Loucy (cell line): ENCODE measurements at regions not wholly inside any gene's neighbourhood (a gene's known extent, or its start where the extent isn't known, plus 50 kb on each side); places are given as distances from the start of the nearest gene placed in this dataset.

Experiments used
- H2AFZ ChIP-seq: fragments of 200-600 bp; sonication (generic); 2 replicates; pipeline ENCODE4 v1.6.0; 2016; ENCODE audit warnings: antibody characterized with exemption, mild to moderate bottlenecking, low read length, moderate library complexity
- H3F3A ChIP-seq: fragments of 200-600 bp; 2 replicates; pipeline ENCODE4 v1.6.0; 2016; ENCODE audit warnings: antibody characterized with exemption, low read depth, mild to moderate bottlenecking
- H3K27me3 ChIP-seq: fragments of 200-600 bp; sonication (generic); 2 replicates; pipeline ENCODE4 v1.6.1; 2014; ENCODE audit warnings: low read length, mild to moderate bottlenecking; ENCODE audit not compliant: insufficient read depth, poor library complexity, severe bottlenecking
- H3K36me3 ChIP-seq: fragments of 200-600 bp; sonication (generic); 2 replicates; pipeline ENCODE4 v1.6.1; 2016; ENCODE audit warnings: low read length; ENCODE audit not compliant: insufficient read depth
- H3K4me1 ChIP-seq: fragments of 200-600 bp; sonication (generic); 2 replicates; pipeline ENCODE4 v1.5.1; 2014; ENCODE audit warnings: low read length, mild to moderate bottlenecking; ENCODE audit not compliant: insufficient read depth, poor library complexity, severe bottlenecking
- H3K4me2 ChIP-seq: fragments of 200-600 bp; sonication (generic); 2 replicates; pipeline ENCODE4 v1.6.0; 2014; ENCODE audit warnings: antibody characterized with exemption, low read length, low read depth, mild to moderate bottlenecking; ENCODE audit not compliant: poor library complexity, severe bottlenecking
- H3K4me3 ChIP-seq: fragments of 200-600 bp; sonication (generic); 2 replicates; pipeline ENCODE4 v1.5.1; 2014; ENCODE audit warnings: low read length, mild to moderate bottlenecking, mixed read lengths; ENCODE audit not compliant: poor library complexity, severe bottlenecking
- H3K79me2 ChIP-seq: fragments of 200-600 bp; sonication (generic); 2 replicates; pipeline ENCODE4 v1.6.1; 2014; ENCODE audit warnings: low read length; ENCODE audit not compliant: insufficient read depth
- H3K9ac ChIP-seq: fragments of 200-600 bp; sonication (generic); 2 replicates; pipeline ENCODE4 v1.6.0; 2014; ENCODE audit warnings: mild to moderate bottlenecking, low read depth, low read length, moderate library complexity; ENCODE audit not compliant: poor library complexity, severe bottlenecking
- H3K9me2 ChIP-seq: fragments of 200-600 bp; sonication (generic); replicated peaks from 2 replicates; pipeline ENCODE4 v1.6.1; 2016; ENCODE audit warnings: low read depth, low read length, mixed read lengths
- H3K9me3 ChIP-seq: fragments of 200-600 bp; sonication (generic); 2 replicates; pipeline ENCODE4 v1.6.1; 2014; ENCODE audit warnings: mild to moderate bottlenecking, antibody characterized with exemption, low read length, low read depth; ENCODE audit not compliant: insufficient read depth
- H4K20me1 ChIP-seq: fragments of 200-600 bp; sonication (generic); 2 replicates; pipeline ENCODE4 v1.6.0; 2014; ENCODE audit warnings: antibody characterized with exemption, low read length, mild to moderate bottlenecking; ENCODE audit not compliant: insufficient read depth, poor library complexity, severe bottlenecking
- CTCF ChIP-seq: fragments of 200-600 bp; sonication (generic); conservative IDR thresholded peaks from 2 replicates; pipeline ENCODE4 v1.5.1; 2014; ENCODE audit warnings: mild to moderate bottlenecking, antibody characterized with exemption, low read length
- EZH2phosphoT487 ChIP-seq: fragments of 200-600 bp; IDR thresholded peaks from 2 replicates; pipeline ENCODE4 v1.6.1; 2018; ENCODE audit warnings: antibody characterized with exemption, mild to moderate bottlenecking, moderate library complexity, borderline replicate concordance

GRCh38 chr6:10180138-10181074 lies 234.5 kb downstream of the TFAP2A start:
- TF ChIP-seq EZH2phosphoT487 (no peak), CTCF (no peak)
- H2AFZ ChIP-seq, result no peak overlapping the region
- H3K4me1 ChIP-seq, result no peaks in the 10 kb centered on the region
- no peak overlapping the region for H3K4me2 ChIP-seq
- H3K79me2 ChIP-seq, result no peaks in the 10 kb centered on the region
- no peaks in the 10 kb centered on the region for H3K36me3 ChIP-seq
- no peaks in the 10 kb centered on the region for H3F3A ChIP-seq
- no peak overlapping the region for H3K9ac ChIP-seq
- no peaks in the 10 kb centered on the region for H4K20me1 ChIP-seq
- H3K4me3 ChIP-seq, result no peak overlapping the region
- no peaks in the 10 kb centered on the region for H3K9me2 ChIP-seq
- H3K27me3 ChIP-seq, result no peaks in the 10 kb centered on the region
- no peaks in the 10 kb centered on the region for H3K9me3 ChIP-seq

GRCh38 chr6:10177704-10178103 lies 237.2 kb downstream of the TFAP2A start:
- no peaks in the 10 kb centered on the region for H4K20me1 ChIP-seq
- no peaks in the 10 kb centered on the region for H3K27me3 ChIP-seq
- H3K4me3 ChIP-seq, result no peak overlapping the region
- no peak overlapping the region for H3K4me2 ChIP-seq
- H3K79me2 ChIP-seq, result no peaks in the 10 kb centered on the region
- no peaks in the 10 kb centered on the region for H3K9me3 ChIP-seq
- H2AFZ ChIP-seq, result no peak overlapping the region
- no peaks in the 10 kb centered on the region for H3K9me2 ChIP-seq
- no peak overlapping the region for H3K9ac ChIP-seq
- no peaks in the 10 kb centered on the region for H3F3A ChIP-seq
- TF ChIP-seq EZH2phosphoT487 (no peak), CTCF (no peak)
- no peaks in the 10 kb centered on the region for H3K36me3 ChIP-seq
- H3K4me1 ChIP-seq, result no peaks in the 10 kb centered on the region

- no peak for TF ChIP-seq EZH2phosphoT487
- no peak overlapping the region for H3K9ac ChIP-seq
- H3K9me2 ChIP-seq, result no peaks in the 10 kb centered on the region
- no peaks in the 10 kb centered on the region for H3K4me1 ChIP-seq
- H3K36me3 ChIP-seq, result no peaks in the 10 kb centered on the region
- H3K27me3 ChIP-seq, result no peaks in the 10 kb centered on the region
- no peak overlapping the region for H3K4me3 ChIP-seq
- no peaks in the 10 kb centered on the region for H3F3A ChIP-seq
- no peaks in the 10 kb centered on the region for H3K79me2 ChIP-seq
- no peaks in the 10 kb centered on the region for H3K9me3 ChIP-seq
- H2AFZ ChIP-seq, result no peak overlapping the region
- H4K20me1 ChIP-seq, result no peaks in the 10 kb centered on the region
- no peak overlapping the region for H3K4me2 ChIP-seq
Measured at GRCh38 chr6:10175362-10175761, 239.5 kb downstream of the TFAP2A start.
